H7 (cell line): ENCODE measurements at regions not wholly inside any gene's neighbourhood (a gene's known extent, or its start where the extent isn't known, plus 50 kb on each side); places are given as distances from the start of the nearest gene placed in this dataset.

Experiments
- DNase-seq: peaks from one replicate; pipeline ENCODE4 v3.0.0; 2012
- H3K27me3 ChIP-seq: 2 replicates; pipeline ENCODE4 v1.6.0; 2011; ENCODE audit warnings: mild to moderate bottlenecking, low read length; ENCODE audit not compliant: control insufficient read depth, insufficient read depth
- H3K36me3 ChIP-seq: replicated peaks from 2 replicates; pipeline ENCODE4 v1.5.1; 2011; ENCODE audit warnings: low read length; ENCODE audit not compliant: control insufficient read depth, insufficient read depth
- H3K4me3 ChIP-seq: 2 replicates; pipeline ENCODE4 v1.5.1; 2011; ENCODE audit warnings: low read depth, mild to moderate bottlenecking, control low read depth, low read length, moderate library complexity; ENCODE audit not compliant: insufficient read depth

GRCh38 chr4:116444117-116444516 is 641.3 kb downstream of the TRAM1L1 start:
- H3K36me3 ChIP-seq = no peaks in the 10 kb centered on the region
- no peaks in the 10 kb centered on the region for H3K27me3 ChIP-seq
- H3K4me3 ChIP-seq = no peak overlapping the region
- no peak for DNase-seq

GRCh38 chr4:116438981-116439729 is 646.2 kb downstream of the TRAM1L1 start:
- Histone ChIP-seq H3K4me3 (no peak overlapping the region), H3K27me3 (no peaks in the 10 kb centered on the region), H3K36me3 (no peaks in the 10 kb centered on the region)
- no peak for DNase-seq

GRCh38 chr4:116438417-116438816 is 647.0 kb downstream of the TRAM1L1 start:
- Histone ChIP-seq H3K27me3 (no peaks in the 10 kb centered on the region), H3K4me3 (no peak overlapping the region), H3K36me3 (no peaks in the 10 kb centered on the region)
- no peak for DNase-seq

- no peak for DNase-seq
Observed at GRCh38 chr4:116427666-116428065, 657.7 kb downstream of the TRAM1L1 start.

GRCh38 chr4:116413222-116413621 is 672.2 kb downstream of the TRAM1L1 start:
- H3K27me3 ChIP-seq = no peaks in the 10 kb centered on the region
- H3K36me3 ChIP-seq = no peaks in the 10 kb centered on the region
- no peak overlapping the region for H3K4me3 ChIP-seq
- DNase-seq = no peak

More at GRCh38 chr4:116427666-116428065, 657.7 kb downstream of the TRAM1L1 start:
- H3K36me3 ChIP-seq = no peaks in the 10 kb centered on the region
- H3K27me3 ChIP-seq = no peaks in the 10 kb centered on the region
- H3K4me3 ChIP-seq = no peak overlapping the region

- no peak for DNase-seq
- Histone ChIP-seq H3K4me3 (no peak overlapping the region), H3K36me3 (no peaks in the 10 kb centered on the region), H3K27me3 (no peaks in the 10 kb centered on the region)
Observed at GRCh38 chr4:116401293-116401692, 684.1 kb downstream of the TRAM1L1 start.

GRCh38 chr4:116400480-116400879 is 684.9 kb downstream of the TRAM1L1 start:
- no peaks in the 10 kb centered on the region for H3K27me3 ChIP-seq
- DNase-seq = no peak
- H3K36me3 ChIP-seq = no peaks in the 10 kb centered on the region
- H3K4me3 ChIP-seq = no peak overlapping the region

GRCh38 chr4:116397714-116398113 is 687.7 kb downstream of the TRAM1L1 start:
- Histone ChIP-seq H3K27me3 (no peaks in the 10 kb centered on the region), H3K36me3 (no peaks in the 10 kb centered on the region), H3K4me3 (no peak overlapping the region)
- DNase-seq = no peak

GRCh38 chr4:116397291-116397690 is 688.1 kb downstream of the TRAM1L1 start:
- no peak for DNase-seq
- H3K4me3 ChIP-seq = no peak overlapping the region
- no peaks in the 10 kb centered on the region for H3K27me3 ChIP-seq
- no peaks in the 10 kb centered on the region for H3K36me3 ChIP-seq

GRCh38 chr4:116395408-116395807 is 690.0 kb downstream of the TRAM1L1 start:
- H3K27me3 ChIP-seq = no peaks in the 10 kb centered on the region
- DNase-seq = no peak
- H3K4me3 ChIP-seq = no peak overlapping the region
- no peaks in the 10 kb centered on the region for H3K36me3 ChIP-seq

GRCh38 chr4:116391020-116391419 is 694.4 kb downstream of the TRAM1L1 start:
- DNase-seq = no peak
- no peaks in the 10 kb centered on the region for H3K27me3 ChIP-seq
- H3K4me3 ChIP-seq = no peak overlapping the region
- no peaks in the 10 kb centered on the region for H3K36me3 ChIP-seq

- no peaks in the 10 kb centered on the region for H3K36me3 ChIP-seq
- H3K27me3 ChIP-seq = no peaks in the 10 kb centered on the region
- DNase-seq = no peak
- H3K4me3 ChIP-seq = no peak overlapping the region
Observed at GRCh38 chr4:116389139-116389538, 696.2 kb downstream of the TRAM1L1 start.

GRCh38 chr4:116387937-116388474 is 697.4 kb downstream of the TRAM1L1 start:
- H3K27me3 ChIP-seq = no peaks in the 10 kb centered on the region
- H3K4me3 ChIP-seq = no peak overlapping the region
- no peaks in the 10 kb centered on the region for H3K36me3 ChIP-seq
- no peak for DNase-seq

- no peak for DNase-seq
- no peaks in the 10 kb centered on the region for H3K36me3 ChIP-seq
- H3K4me3 ChIP-seq = no peak overlapping the region
- H3K27me3 ChIP-seq = no peaks in the 10 kb centered on the region
Observed at GRCh38 chr4:116386856-116387255, 698.5 kb downstream of the TRAM1L1 start.

GRCh38 chr4:116385583-116385982 is 699.8 kb downstream of the TRAM1L1 start:
- Histone ChIP-seq H3K4me3 (no peak overlapping the region), H3K27me3 (no peaks in the 10 kb centered on the region), H3K36me3 (no peaks in the 10 kb centered on the region)
- DNase-seq = no peak
